ENCODE measurements at regions not wholly inside any gene's neighbourhood (a gene's known extent, or its start where the extent isn't known, plus 50 kb on each side); places are given as distances from the start of the nearest gene placed in this dataset.

GRCh38 chr1:234957330-234958065 is 171.1 kb downstream of the TOMM20 start:
- Histone ChIP-seq H3K36me3 (ENCODE audit: insufficient read depth, low read length) (no peaks in the 10 kb centered on the region), H3K9ac (ENCODE audit: low read length) (no peak overlapping the region), H3K4me3 (ENCODE audit: low read length) (no peak overlapping the region), H3F3A (ENCODE audit: insufficient read depth, low read length, poor library complexity, severe bottlenecking) (no peaks in the 10 kb centered on the region), H3K9me2 (ENCODE audit: insufficient read depth, low read length) (no peaks in the 10 kb centered on the region), H3K4me2 (ENCODE audit: low read length) (no peak overlapping the region), H2AFZ (ENCODE audit: low read depth, low read length) (no peak overlapping the region), H3K9me3 (ENCODE audit: low read length) (no peaks in the 10 kb centered on the region), H3K79me2 (replicated peaks; ENCODE audit: insufficient read depth, low read length) (no peaks in the 10 kb centered on the region), H3K27ac (ENCODE audit: low read length) (no peak overlapping the region), H4K20me1 (ENCODE audit: insufficient read depth) (no peaks in the 10 kb centered on the region), H3K27me3 (ENCODE audit: insufficient read depth, low read depth, low read length) (no peaks in the 10 kb centered on the region)
- TF ChIP-seq RAD21 (conservative IDR thresholded peaks at IDR 0.05) (no peak), TAF1 (IDR thresholded peaks at IDR 0.05; ENCODE audit: low read depth) (no peak), CTCF (IDR thresholded peaks at IDR 0.05; ENCODE audit: poor library complexity, severe bottlenecking) (no peak), MXI1 (conservative IDR thresholded peaks at IDR 0.05; ENCODE audit: poor library complexity, severe bottlenecking) (no peak), SMC3 (conservative IDR thresholded peaks at IDR 0.05; ENCODE audit: poor library complexity) (no peak), EZH2 (IDR thresholded peaks at IDR 0.05; ENCODE audit: borderline replicate concordance, insufficient read depth, low read length, poor library complexity, severe bottlenecking) (no peak), REST (IDR thresholded peaks at IDR 0.05; ENCODE audit: borderline replicate concordance) (no peak), POLR2AphosphoS5 (IDR thresholded peaks at IDR 0.05) (no peak), EP300 (conservative IDR thresholded peaks at IDR 0.05; ENCODE audit: poor library complexity, severe bottlenecking) (no peak)

GRCh38 chr1:234956821-234957329 is 171.8 kb downstream of the TOMM20 start:
- Histone ChIP-seq H3F3A (ENCODE audit: insufficient read depth, low read length, poor library complexity, severe bottlenecking) (no peaks in the 10 kb centered on the region), H3K27me3 (ENCODE audit: insufficient read depth, low read depth, low read length) (no peaks in the 10 kb centered on the region), H3K9me3 (ENCODE audit: low read length) (no peaks in the 10 kb centered on the region), H3K9ac (ENCODE audit: low read length) (no peak overlapping the region), H3K79me2 (replicated peaks; ENCODE audit: insufficient read depth, low read length) (no peaks in the 10 kb centered on the region), H2AFZ (ENCODE audit: low read depth, low read length) (no peak overlapping the region), H3K27ac (ENCODE audit: low read length) (no peak overlapping the region), H4K20me1 (ENCODE audit: insufficient read depth) (no peaks in the 10 kb centered on the region), H3K4me2 (ENCODE audit: low read length) (no peak overlapping the region), H3K36me3 (ENCODE audit: insufficient read depth, low read length) (no peaks in the 10 kb centered on the region), H3K9me2 (ENCODE audit: insufficient read depth, low read length) (no peaks in the 10 kb centered on the region), H3K4me3 (ENCODE audit: low read length) (no peak overlapping the region)
- TF ChIP-seq CTCF (IDR thresholded peaks at IDR 0.05; ENCODE audit: poor library complexity, severe bottlenecking) (no peak), MXI1 (conservative IDR thresholded peaks at IDR 0.05; ENCODE audit: poor library complexity, severe bottlenecking) (no peak), RAD21 (conservative IDR thresholded peaks at IDR 0.05) (no peak), TAF1 (IDR thresholded peaks at IDR 0.05; ENCODE audit: low read depth) (no peak), EZH2 (IDR thresholded peaks at IDR 0.05; ENCODE audit: borderline replicate concordance, insufficient read depth, low read length, poor library complexity, severe bottlenecking) (no peak), REST (IDR thresholded peaks at IDR 0.05; ENCODE audit: borderline replicate concordance) (no peak), POLR2AphosphoS5 (IDR thresholded peaks at IDR 0.05) (no peak), EP300 (conservative IDR thresholded peaks at IDR 0.05; ENCODE audit: poor library complexity, severe bottlenecking) (no peak), SMC3 (conservative IDR thresholded peaks at IDR 0.05; ENCODE audit: poor library complexity) (no peak)

Measured in neural cell (in vitro differentiated cells).